GM23248 (cell line): ENCODE measurements at regions not wholly inside any gene's neighbourhood (a gene's known extent, or its start where the extent isn't known, plus 50 kb on each side); places are given as distances from the start of the nearest gene placed in this dataset.

Source experiments
- DNase-seq: peaks from one replicate; pipeline ENCODE4 v3.0.0-alpha.2; 2015
- H2AFZ ChIP-seq: fragments of 200-600 bp; sonication (generic); 2 replicates; pipeline ENCODE4 v1.6.1; 2016; ENCODE audit warnings: antibody characterized with exemption
- H3F3A ChIP-seq: fragments of 200-600 bp; sonication (generic); 2 replicates; pipeline ENCODE4 v1.6.1; 2016; ENCODE audit warnings: mild to moderate bottlenecking, antibody characterized with exemption, mixed run types; ENCODE audit not compliant: insufficient read depth
- H3K27ac ChIP-seq: fragments of 200-600 bp; sonication (generic); 2 replicates; pipeline ENCODE4 v1.5.1; 2016; ENCODE audit warnings: mild to moderate bottlenecking
- H3K27me3 ChIP-seq: fragments of 200-600 bp; sonication (generic); replicated peaks from 2 replicates; pipeline ENCODE4 v1.6.1; 2016; ENCODE audit warnings: mild to moderate bottlenecking; ENCODE audit not compliant: insufficient read depth
- H3K36me3 ChIP-seq: fragments of 200-600 bp; sonication (generic); 2 replicates; pipeline ENCODE4 v1.6.1; 2016; ENCODE audit warnings: low read depth, mild to moderate bottlenecking
- H3K4me1 ChIP-seq: fragments of 200-600 bp; sonication (generic); 2 replicates; pipeline ENCODE4 v1.6.1; 2016; ENCODE audit warnings: mild to moderate bottlenecking; ENCODE audit not compliant: insufficient read depth
- H3K4me2 ChIP-seq: fragments of 200-600 bp; sonication (generic); one replicate; pipeline ENCODE4 v1.6.1; 2016; ENCODE audit warnings: mild to moderate bottlenecking; ENCODE audit not compliant: unreplicated experiment
- H3K4me3 ChIP-seq: fragments of 200-600 bp; sonication (generic); 2 replicates; pipeline ENCODE4 v1.5.1; 2016; ENCODE audit warnings: mild to moderate bottlenecking
- H3K79me2 ChIP-seq: fragments of 200-600 bp; sonication (generic); 2 replicates; pipeline ENCODE4 v1.6.1; 2016; ENCODE audit warnings: mild to moderate bottlenecking; ENCODE audit not compliant: insufficient read depth
- H3K9ac ChIP-seq: fragments of 200-600 bp; sonication (generic); 2 replicates; pipeline ENCODE4 v1.6.1; 2016; ENCODE audit warnings: mild to moderate bottlenecking
- H3K9me2 ChIP-seq: fragments of 200-600 bp; sonication (generic); 2 replicates; pipeline ENCODE4 v1.6.1; 2016; ENCODE audit warnings: mixed run types, mild to moderate bottlenecking, moderate library complexity; ENCODE audit not compliant: insufficient read depth
- H3K9me3 ChIP-seq: fragments of 200-600 bp; sonication (generic); one replicate; pipeline ENCODE4 v1.6.1; 2017; ENCODE audit warnings: low read depth
- H4K20me1 ChIP-seq: fragments of 200-600 bp; sonication (generic); 2 replicates; pipeline ENCODE4 v1.6.0; 2016; ENCODE audit not compliant: insufficient read depth
- EZH2 ChIP-seq: fragments of 200-600 bp; sonication (generic); IDR thresholded peaks from 2 replicates; pipeline ENCODE4 v1.6.1; 2018; ENCODE audit warnings: antibody characterized with exemption, mild to moderate bottlenecking; ENCODE audit not compliant: insufficient read depth, poor library complexity, severe bottlenecking
- EZH2phosphoT487 ChIP-seq: fragments of 200-600 bp; sonication (generic); IDR thresholded peaks from 2 replicates; pipeline ENCODE4 v1.6.1; 2018; ENCODE audit warnings: antibody characterized with exemption, moderate library complexity, mild to moderate bottlenecking, low read depth; ENCODE audit not compliant: insufficient read depth
- WGBS, 2 experiments: methylation state at CpG; one replicate each; pipeline ENCODE4 v1.1.6; 2015 to 2017; ENCODE audit warnings: low lambda C conversion rate in 2 of 2, low coverage in 1 of 2; ENCODE audit errors: missing lambda C conversion rate in 2 of 2; 5-methylcytosine and 5-hydroxymethylcytosine counted together
- in situ Hi-C: fragments of 300-500 bp; cut with MboI; formaldehyde crosslinking; loops from 2 replicates; pipeline ENCODE4 v1.15.0; 2020

DNA sequence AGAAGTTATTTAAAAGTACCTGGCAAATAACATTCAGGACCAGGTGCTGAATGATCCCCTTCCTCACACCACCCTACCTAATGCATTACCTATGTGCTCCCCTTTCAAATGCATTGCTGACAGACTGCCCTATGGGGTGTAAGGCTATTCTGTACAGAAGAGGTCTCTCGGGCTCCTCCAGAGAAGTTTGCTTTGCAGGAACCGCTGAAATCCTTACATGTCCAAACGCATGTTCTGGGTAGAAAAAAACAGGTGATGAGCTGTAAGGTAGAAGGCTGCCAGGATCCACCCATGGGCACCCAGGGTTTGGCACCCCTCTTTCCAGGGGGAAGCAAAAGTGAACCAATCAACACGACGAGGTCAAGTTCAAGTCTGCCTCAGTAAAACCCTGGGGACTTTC lies 58.3 kb upstream of the TARBP1 start:
- Histone ChIP-seq H3K4me2 (no peak overlapping the region), H2AFZ (no peak overlapping the region), H4K20me1 (no peaks in the 10 kb centered on the region), H3K36me3 (no peaks in the 10 kb centered on the region), H3K9me2 (no peaks in the 10 kb centered on the region), H3K4me1 (peaks cover 36% of the 10 kb centered on the region), H3K9ac (no peak overlapping the region), H3K79me2 (no peaks in the 10 kb centered on the region), H3K27ac (no peak overlapping the region), H3K27me3 (no peaks in the 10 kb centered on the region), H3K9me3 (no peaks in the 10 kb centered on the region), H3K4me3 (no peak overlapping the region), H3F3A (peaks cover 34% of the 10 kb centered on the region)
- TF ChIP-seq EZH2phosphoT487, result no peak
- TF ChIP-seq EZH2, result no peak
- in situ Hi-C loops, result no loop called here
- WGBS, 2 experiments, result 88 to 89% methylated on average over 5 of the region's 5 CpGs
- DNase-seq, result no peak

DNA sequence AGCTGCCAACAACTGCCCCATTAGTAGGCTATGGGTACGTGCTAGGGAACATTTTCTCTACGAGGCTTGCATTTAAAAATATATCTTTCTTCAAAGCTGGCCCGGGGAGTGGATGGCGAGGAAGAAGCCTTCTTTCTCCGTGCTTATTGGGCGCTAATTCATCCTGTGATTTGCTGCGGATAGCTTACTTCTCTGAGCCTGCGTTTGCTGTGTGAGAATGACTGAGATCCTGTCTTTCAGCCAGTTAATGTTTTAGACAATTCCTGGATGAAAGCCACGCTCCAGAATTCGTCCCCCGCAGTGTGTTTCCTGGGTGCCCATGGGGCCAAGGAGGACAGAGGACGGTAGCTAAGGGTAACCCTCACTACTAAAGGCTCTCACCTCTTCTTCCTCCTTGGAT lies 57.8 kb upstream of the TARBP1 start:
- Histone ChIP-seq H3K27me3 (no peaks in the 10 kb centered on the region), H3K4me2 (no peak overlapping the region), H3K9ac (no peak overlapping the region), H3F3A (peaks cover 35% of the 10 kb centered on the region), H3K4me1 (peaks cover 41% of the 10 kb centered on the region), H3K4me3 (no peak overlapping the region), H4K20me1 (no peaks in the 10 kb centered on the region), H3K36me3 (no peaks in the 10 kb centered on the region), H3K9me3 (no peaks in the 10 kb centered on the region), H3K79me2 (no peaks in the 10 kb centered on the region), H2AFZ (no peak overlapping the region), H3K9me2 (no peaks in the 10 kb centered on the region), H3K27ac (no peak overlapping the region)
- WGBS, 2 experiments, result 42 to 46% methylated on average over 12 of the region's 12 CpGs
- no peak for DNase-seq
- TF ChIP-seq EZH2phosphoT487 (no peak), EZH2 (no peak)
- in situ Hi-C loops, result no loop called here

DNA sequence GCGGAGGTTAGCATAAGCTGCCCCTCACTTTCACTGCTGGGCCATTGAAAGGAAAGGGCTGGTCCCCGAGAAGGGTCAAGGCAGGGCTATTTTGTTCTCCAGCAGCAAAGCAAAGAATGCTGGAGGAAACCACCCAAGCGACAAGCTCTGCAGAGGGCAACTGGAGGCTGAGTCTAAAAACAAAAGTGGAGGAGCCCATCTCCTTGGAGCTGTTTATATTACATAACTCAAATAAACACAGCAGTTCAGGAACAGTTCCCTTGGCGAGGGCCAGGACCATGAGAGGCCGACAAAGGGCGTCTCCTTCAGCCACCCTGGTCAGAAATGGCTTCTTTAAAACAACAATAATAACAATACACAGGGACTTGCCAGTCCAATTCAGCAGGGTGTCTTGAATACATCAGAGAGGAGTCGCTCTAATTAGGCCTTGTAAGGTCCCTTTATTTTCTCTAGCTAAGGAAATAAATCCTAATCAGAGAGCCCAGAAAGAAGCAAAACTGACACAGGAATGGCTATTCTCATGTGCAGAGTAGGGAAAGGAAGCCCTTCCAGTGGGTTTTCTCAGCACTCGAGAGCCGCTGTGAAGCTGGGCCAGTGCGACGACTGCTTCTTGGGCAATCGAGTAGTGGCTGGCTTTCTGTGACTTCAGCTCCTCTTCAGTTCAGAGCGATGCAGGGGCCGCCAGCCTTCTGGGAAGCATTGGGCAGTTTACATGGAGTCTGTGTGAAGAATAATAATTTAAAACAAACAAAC lies 57.0 kb upstream of the TARBP1 start:
- peak overlapping the region; percentile 73 for H2AFZ ChIP-seq
- H4K20me1 ChIP-seq, result no peaks in the 10 kb centered on the region
- no peak overlapping the region for H3K4me3 ChIP-seq
- H3K27ac ChIP-seq, result peak overlapping the region; percentile 100
- 38 to 39% methylated on average over 14 of the region's 14 CpGs for WGBS, 2 experiments
- H3F3A ChIP-seq, result peaks cover 40% of the 10 kb centered on the region
- in situ Hi-C loops, result no loop called here
- H3K4me1 ChIP-seq, result peaks cover 48% of the 10 kb centered on the region
- no peaks in the 10 kb centered on the region for H3K9me3 ChIP-seq
- H3K4me2 ChIP-seq, result no peak overlapping the region
- no peaks in the 10 kb centered on the region for H3K9me2 ChIP-seq
- DNase-seq, result peak; percentile 68
- H3K27me3 ChIP-seq, result no peaks in the 10 kb centered on the region
- H3K9ac ChIP-seq, result peak overlapping the region; percentile 51
- H3K36me3 ChIP-seq, result no peaks in the 10 kb centered on the region
- H3K79me2 ChIP-seq, result no peaks in the 10 kb centered on the region
- TF ChIP-seq EZH2phosphoT487 (no peak), EZH2 (no peak)

DNA sequence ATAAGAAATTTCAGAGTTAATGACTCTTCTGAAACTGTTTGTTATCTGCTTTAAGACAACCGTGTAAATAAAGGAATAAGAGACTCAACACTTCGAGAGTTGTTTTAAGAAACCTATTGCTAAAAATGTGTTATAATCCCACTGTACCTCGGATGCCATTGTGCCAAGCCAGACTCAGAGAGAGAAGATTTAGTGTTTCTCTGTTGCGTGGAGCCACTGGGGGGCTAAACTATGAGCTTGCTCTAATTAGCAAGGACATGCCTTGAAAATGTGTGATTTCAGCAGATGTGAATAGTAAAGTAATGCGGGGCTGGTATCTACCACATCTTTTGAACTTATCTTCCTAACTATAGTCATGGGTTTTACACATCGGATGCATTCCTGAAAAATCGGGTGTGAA lies 56.2 kb upstream of the TARBP1 start:
- peaks cover 40% of the 10 kb centered on the region for H3F3A ChIP-seq
- H3K4me1 ChIP-seq, result peaks cover 53% of the 10 kb centered on the region
- no peaks in the 10 kb centered on the region for H3K9me2 ChIP-seq
- 49 to 52% methylated on average over 7 of the region's 7 CpGs for WGBS, 2 experiments
- H3K9ac ChIP-seq, result peak overlapping the region; percentile 95
- H3K9me3 ChIP-seq, result no peaks in the 10 kb centered on the region
- no peaks in the 10 kb centered on the region for H3K36me3 ChIP-seq
- peak overlapping the region; percentile 100 for H3K27ac ChIP-seq
- in situ Hi-C loops, result no loop called here
- H3K4me2 ChIP-seq, result peak overlapping the region; percentile 68
- no peak overlapping the region for H3K4me3 ChIP-seq
- no peak overlapping the region for H2AFZ ChIP-seq
- no peak for TF ChIP-seq EZH2phosphoT487
- TF ChIP-seq EZH2, result no peak
- no peaks in the 10 kb centered on the region for H3K27me3 ChIP-seq
- no peaks in the 10 kb centered on the region for H3K79me2 ChIP-seq
- H4K20me1 ChIP-seq, result no peaks in the 10 kb centered on the region
- DNase-seq, result no peak
